Peyer's patch (tissue), 4 donors: ENCODE measurements at regions not wholly inside any gene's neighbourhood (a gene's known extent, or its start where the extent isn't known, plus 50 kb on each side); places are given as distances from the start of the nearest gene placed in this dataset.

Experiments used
- POLR2A ChIP-seq, 2 donors: fragments of 450-650 bp; IDR thresholded peaks; one replicate each; pipeline ENCODE4 v1.5.1; 2017; ENCODE audit warnings: antibody characterized with exemption in 2 of 2, mild to moderate bottlenecking in 2 of 2, moderate library complexity in 2 of 2
- TF ChIP-seq, protein P1 (sequence below), 6 experiments: fragments of 450-650 bp in 4 of 6; fragments of 200-600 bp in 2 of 6; sonication (generic) in 1 of 6; IDR thresholded peaks; one replicate each; pipeline ENCODE4 v1.5.1; 2017 to 2019; ENCODE audit warnings: antibody characterized with exemption in 6 of 6, mild to moderate bottlenecking in 3 of 6, moderate library complexity in 1 of 6

DNA sequence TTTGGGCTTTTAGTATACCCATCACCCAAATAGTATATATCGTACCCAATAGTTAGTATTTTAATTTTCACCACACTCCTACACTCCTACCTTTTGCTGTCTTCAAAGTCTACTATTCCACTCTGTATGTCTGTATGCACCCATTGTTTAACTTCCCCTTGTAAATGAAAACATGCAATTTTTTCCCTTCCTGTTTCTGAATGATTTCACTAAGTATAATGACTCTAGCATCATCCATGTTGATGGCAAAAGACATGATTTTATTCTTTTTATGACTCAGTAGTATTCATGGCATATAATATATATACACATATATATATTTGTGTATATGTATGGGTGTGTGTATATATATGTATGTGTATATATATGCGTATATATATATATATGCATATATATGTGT, 63.1 kb upstream of the FAM174A start:
- TF ChIP-seq, protein P1, sequence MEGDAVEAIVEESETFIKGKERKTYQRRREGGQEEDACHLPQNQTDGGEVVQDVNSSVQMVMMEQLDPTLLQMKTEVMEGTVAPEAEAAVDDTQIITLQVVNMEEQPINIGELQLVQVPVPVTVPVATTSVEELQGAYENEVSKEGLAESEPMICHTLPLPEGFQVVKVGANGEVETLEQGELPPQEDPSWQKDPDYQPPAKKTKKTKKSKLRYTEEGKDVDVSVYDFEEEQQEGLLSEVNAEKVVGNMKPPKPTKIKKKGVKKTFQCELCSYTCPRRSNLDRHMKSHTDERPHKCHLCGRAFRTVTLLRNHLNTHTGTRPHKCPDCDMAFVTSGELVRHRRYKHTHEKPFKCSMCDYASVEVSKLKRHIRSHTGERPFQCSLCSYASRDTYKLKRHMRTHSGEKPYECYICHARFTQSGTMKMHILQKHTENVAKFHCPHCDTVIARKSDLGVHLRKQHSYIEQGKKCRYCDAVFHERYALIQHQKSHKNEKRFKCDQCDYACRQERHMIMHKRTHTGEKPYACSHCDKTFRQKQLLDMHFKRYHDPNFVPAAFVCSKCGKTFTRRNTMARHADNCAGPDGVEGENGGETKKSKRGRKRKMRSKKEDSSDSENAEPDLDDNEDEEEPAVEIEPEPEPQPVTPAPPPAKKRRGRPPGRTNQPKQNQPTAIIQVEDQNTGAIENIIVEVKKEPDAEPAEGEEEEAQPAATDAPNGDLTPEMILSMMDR (IDR thresholded peaks at IDR 0.05) = no peak
- TF ChIP-seq POLR2A (IDR thresholded peaks at IDR 0.05) = no peak
